GM12874 (cell line): ENCODE measurements at regions not wholly inside any gene's neighbourhood (a gene's known extent, or its start where the extent isn't known, plus 50 kb on each side); places are given as distances from the start of the nearest gene placed in this dataset.

Experiments
- CTCF ChIP-seq: IDR thresholded peaks from 2 replicates; pipeline ENCODE4 v1.5.1; 2011; ENCODE audit warnings: low read depth, mild to moderate bottlenecking, control low read depth, low read length, moderate library complexity; ENCODE audit not compliant: insufficient read depth

DNA sequence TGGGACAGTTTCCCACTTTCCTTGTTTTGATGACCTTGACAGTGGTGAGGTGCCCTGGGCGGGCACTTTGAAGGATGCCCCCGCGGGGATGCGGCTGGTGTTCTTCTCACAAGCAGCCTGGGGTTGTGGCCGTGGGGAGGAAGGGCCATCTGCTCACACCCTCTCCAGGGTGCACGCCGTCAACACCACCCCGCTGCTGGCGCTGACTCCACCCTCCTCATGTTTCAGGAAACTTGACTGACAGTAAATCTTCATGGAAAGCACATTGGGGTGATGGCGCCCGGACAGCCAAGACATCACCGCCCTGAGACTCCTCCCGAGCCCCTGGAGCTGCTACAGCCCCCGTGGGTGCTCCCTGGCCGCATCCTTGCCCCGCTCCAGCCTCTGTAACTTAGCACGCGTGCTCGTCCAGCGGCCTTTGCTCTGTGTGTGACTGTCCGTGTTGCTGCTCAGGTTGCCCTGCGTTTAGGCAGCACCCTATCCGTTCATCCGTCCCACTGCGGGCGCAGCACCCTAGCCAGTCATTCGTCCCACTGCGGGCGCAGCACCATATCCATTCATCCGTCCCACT is 150.2 kb upstream of the C14orf180 start:
- TF ChIP-seq CTCF = no peak

DNA sequence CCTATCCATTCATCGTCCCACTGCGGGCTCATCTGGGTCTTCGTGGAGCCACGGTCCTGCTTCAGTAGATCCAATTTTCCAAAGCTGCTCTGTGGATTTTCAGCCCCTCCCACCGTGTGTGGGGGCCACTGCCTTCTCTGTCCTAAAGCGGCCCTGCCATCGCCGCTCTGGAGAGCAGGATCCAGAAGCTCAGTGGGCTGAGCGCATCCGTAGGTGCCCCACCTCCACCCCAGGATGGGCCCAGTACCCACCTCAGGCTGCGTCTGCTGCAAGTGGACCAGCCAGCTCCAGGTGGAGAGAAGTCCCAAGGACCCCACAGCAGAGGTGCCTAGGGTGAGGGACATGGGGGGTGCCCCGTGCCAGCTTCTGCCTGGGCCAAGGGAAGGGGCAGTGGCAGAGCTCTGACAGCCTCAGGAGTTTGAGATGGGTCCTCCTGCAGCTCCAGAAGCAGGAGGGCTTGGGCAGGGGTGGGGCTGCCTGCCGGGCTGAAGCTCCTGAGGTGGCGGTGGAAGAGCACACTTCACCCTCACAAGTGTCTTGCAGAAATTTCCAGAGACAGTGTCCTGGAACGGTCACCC is 148.1 kb upstream of the C14orf180 start:
- no peak for TF ChIP-seq CTCF

DNA sequence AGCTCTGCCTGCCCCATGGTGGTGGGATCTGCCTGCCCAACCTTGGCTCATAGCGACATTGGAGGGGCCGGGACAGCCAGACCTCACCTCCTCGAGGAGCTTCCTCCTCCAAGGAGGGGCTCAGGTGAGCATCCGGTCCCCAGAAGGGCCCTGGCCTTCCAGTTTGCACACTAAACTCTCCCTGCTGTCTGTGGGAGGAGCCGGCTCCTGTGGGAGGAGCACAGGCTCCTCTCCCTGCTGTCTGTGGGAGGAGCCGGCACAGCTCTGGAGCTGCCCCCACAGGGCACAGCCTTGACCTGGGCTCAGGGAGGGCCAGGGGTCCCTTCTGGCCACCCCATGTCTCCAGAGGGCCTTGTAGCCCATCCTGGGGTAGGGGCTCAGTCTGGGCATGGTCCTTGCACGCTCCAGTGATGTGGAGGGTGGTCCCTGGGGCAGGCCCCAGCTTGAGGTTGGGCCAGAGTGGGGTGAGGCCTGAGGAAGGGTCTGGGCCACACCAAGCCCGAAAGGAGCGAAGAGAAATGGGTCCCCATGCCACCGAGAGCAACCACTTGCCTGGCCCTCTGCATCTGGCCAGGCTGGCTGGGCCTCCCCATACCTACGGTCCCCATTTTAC is 147.5 kb upstream of the C14orf180 start:
- TF ChIP-seq CTCF = no peak

DNA sequence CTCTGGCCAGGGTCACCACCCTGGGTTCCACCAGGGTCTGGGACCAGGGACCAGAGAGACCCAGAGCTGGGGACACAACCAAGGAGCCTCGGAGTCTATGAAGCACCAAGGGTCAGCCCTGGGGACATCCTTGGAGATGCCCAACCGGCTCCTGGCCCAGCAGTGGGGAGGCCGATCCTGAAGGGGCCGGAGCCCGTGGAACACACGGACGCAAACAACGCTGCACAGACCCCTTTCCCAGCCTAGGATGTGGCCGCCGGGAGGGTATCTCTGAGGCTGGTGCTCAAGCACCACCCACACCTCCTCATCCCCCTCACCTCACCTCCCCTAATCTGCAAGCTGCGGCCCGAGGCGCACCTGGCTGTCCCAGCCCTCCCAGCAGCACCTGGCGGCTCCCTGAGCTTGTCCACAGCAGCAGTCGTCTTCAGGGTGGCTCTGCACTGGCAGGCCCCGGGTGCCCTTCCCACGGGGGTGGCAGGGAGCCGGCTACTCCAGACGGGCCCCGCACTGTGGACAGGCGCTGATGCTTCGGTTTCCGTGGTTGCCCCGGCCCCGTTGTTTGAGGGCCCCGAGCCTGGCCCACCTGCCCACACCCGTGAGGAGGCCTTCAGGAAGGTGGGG is 146.8 kb upstream of the C14orf180 start:
- TF ChIP-seq CTCF = no peak

DNA sequence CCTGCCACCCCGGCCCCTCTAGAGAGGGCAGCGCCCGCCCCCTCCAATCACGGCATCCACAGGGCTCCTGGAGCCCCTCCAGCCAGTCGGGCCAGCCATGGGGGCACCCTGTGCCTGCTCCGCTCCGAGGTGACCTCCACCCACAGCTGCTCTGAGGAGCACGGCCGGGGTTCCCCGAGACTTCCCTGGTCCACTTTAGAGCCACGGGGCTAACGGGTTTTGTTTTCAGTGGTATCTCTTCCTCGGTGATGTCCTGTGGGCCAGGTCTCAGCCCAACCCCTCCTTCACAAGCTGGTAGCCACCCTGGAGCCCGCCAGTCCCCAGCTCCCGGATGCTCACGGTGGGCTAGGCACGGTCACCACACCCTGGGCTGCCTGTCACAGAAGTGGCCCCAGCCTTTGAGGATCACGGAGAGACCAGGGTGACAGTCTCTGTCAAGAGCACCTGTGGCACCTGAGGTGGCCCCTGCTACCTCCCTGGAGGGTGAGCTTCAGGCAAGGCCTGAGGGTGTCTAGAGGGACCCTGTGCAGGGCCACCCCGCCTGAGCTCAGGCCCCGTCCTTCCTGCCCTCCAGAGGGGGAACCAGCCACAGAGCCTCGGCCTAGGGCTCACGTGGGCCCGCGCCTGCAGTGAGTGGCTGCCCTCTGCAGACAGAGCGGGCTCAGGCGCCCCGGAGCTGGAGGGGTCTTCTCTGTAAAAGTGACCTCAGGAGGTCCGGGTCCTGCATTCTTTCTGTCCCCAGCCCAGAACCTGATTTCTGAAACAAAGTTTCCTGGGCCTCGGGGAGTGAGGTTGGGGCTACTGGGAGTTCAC is 146.0 kb upstream of the C14orf180 start:
- no peak for TF ChIP-seq CTCF

DNA sequence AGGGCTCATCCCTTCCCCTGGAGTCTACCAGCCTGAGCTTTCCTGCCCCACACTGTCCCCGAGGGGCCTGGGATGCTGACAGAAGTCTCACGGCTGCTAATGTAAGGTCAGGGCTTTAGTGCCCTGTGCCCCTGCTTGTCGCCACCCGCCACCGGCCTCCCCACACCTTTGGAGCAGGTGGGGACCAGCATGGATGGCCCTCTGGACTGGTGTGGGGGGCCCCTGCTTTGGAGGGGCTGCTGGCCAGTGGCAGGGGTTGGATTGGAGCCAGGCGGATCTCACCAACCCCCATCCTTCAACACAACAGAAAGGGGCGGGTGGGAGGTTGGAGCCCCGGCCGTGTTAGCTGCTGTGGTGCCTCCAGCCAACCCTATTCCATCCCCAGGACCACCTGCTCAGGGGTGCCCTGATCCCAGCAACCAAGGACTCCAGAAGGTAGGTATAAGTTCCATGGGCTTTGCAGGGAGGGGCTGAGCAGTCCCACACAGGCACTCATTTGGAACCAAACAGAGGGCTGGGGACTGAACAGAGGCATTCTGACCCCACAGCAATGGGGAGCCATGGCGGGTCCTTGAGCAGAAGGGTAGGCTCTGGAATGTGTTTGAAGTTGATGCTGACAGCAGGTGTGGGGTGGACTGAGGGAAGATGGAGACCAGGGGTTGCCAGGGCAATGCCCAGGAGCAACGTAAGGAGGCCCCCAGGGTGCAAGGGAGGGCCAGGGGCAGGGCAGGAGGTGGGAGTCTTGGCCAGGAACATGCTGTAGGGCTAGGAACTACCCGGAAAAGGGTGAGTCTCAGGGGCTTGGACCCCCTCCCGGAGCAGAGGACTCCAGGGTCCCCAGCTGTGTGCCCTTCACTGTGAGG is 145.1 kb upstream of the C14orf180 start:
- no peak for TF ChIP-seq CTCF
